Cardiac muscle cell (in vitro differentiated cells and primary cell): ENCODE measurements at regions not wholly inside any gene's neighbourhood (a gene's known extent, or its start where the extent isn't known, plus 50 kb on each side); places are given as distances from the start of the nearest gene placed in this dataset.

Experiments
- DNase-seq, 2 donors: peaks; one replicate each; pipeline versions ENCODE4 v3.0.0 to v3.0.0-alpha.2; 2010 to 2017; ENCODE audit warnings: low read depth in 1 of 2, low spot score in 1 of 2
- H3K27ac ChIP-seq: fragments of 200-600 bp; sonication (generic); 2 replicates; pipeline ENCODE4 v1.5.1; 2016
- H3K27me3 ChIP-seq: fragments of 200-600 bp; sonication (generic); 2 replicates; pipeline ENCODE4 v1.6.0; 2016; ENCODE audit warnings: control low read depth
- H3K36me3 ChIP-seq: fragments of 200-600 bp; sonication (generic); 2 replicates; pipeline ENCODE4 v1.5.1; 2016; ENCODE audit warnings: control low read depth
- H3K4me1 ChIP-seq: fragments of 200-600 bp; sonication (generic); 2 replicates; pipeline ENCODE4 v1.8.1; 2017; ENCODE audit warnings: low read depth, mild to moderate bottlenecking, mixed run types
- H3K4me3 ChIP-seq: fragments of 200-600 bp; sonication (generic); 2 replicates; pipeline ENCODE4 v1.5.1; 2016; ENCODE audit warnings: mild to moderate bottlenecking
- H3K9me3 ChIP-seq: fragments of 200-600 bp; sonication (generic); 2 replicates; pipeline ENCODE4 v1.5.1; 2017; ENCODE audit warnings: low read depth, mild to moderate bottlenecking, control low read depth
- CTCF ChIP-seq: IDR thresholded peaks from 2 replicates; pipeline ENCODE4 v1.5.1; 2012; ENCODE audit warnings: low read depth, mild to moderate bottlenecking, low read length

- DNase-seq: no peak
- TF ChIP-seq CTCF: no peak
Measured at GRCh38 chr3:176302271-176302670, 895.0 kb downstream of the TBL1XR1 start.

GRCh38 chr3:176296066-176296597 lies 901.1 kb downstream of the TBL1XR1 start:
- H3K36me3 ChIP-seq: no peaks in the 10 kb centered on the region
- H3K27me3 ChIP-seq: no peaks in the 10 kb centered on the region
- H3K4me1 ChIP-seq: no peaks in the 10 kb centered on the region
- no peak for DNase-seq
- no peak overlapping the region for H3K27ac ChIP-seq
- no peak overlapping the region for H3K4me3 ChIP-seq
- no peaks in the 10 kb centered on the region for H3K9me3 ChIP-seq
- no peak for TF ChIP-seq CTCF

More at GRCh38 chr3:176302271-176302670, 895.0 kb downstream of the TBL1XR1 start:
- Histone ChIP-seq H3K4me1 (no peaks in the 10 kb centered on the region), H3K4me3 (no peak overlapping the region), H3K27me3 (no peaks in the 10 kb centered on the region), H3K9me3 (no peaks in the 10 kb centered on the region), H3K36me3 (no peaks in the 10 kb centered on the region), H3K27ac (no peak overlapping the region)

GRCh38 chr3:176293276-176293675 lies 904.0 kb downstream of the TBL1XR1 start:
- Histone ChIP-seq H3K9me3 (no peaks in the 10 kb centered on the region), H3K4me1 (no peaks in the 10 kb centered on the region), H3K27ac (no peak overlapping the region), H3K4me3 (no peak overlapping the region), H3K27me3 (no peaks in the 10 kb centered on the region), H3K36me3 (no peaks in the 10 kb centered on the region)
- no peak for TF ChIP-seq CTCF
- DNase-seq: no peak

- no peaks in the 10 kb centered on the region for H3K9me3 ChIP-seq
- no peak overlapping the region for H3K27ac ChIP-seq
- no peaks in the 10 kb centered on the region for H3K36me3 ChIP-seq
- H3K4me1 ChIP-seq: no peaks in the 10 kb centered on the region
- TF ChIP-seq CTCF: no peak
- H3K4me3 ChIP-seq: no peak overlapping the region
- H3K27me3 ChIP-seq: no peaks in the 10 kb centered on the region
- no peak for DNase-seq
Measured at GRCh38 chr3:176286476-176287085, 910.7 kb downstream of the TBL1XR1 start.

- Histone ChIP-seq H3K27me3 (no peaks in the 10 kb centered on the region), H3K36me3 (no peaks in the 10 kb centered on the region), H3K4me1 (no peaks in the 10 kb centered on the region), H3K9me3 (no peaks in the 10 kb centered on the region), H3K27ac (no peak overlapping the region), H3K4me3 (no peak overlapping the region)
- no peak for DNase-seq
- TF ChIP-seq CTCF: no peak
Measured at GRCh38 chr3:176275538-176275937, 921.7 kb downstream of the TBL1XR1 start.
